Loucy (cell line): ENCODE measurements at regions not wholly inside any gene's neighbourhood (a gene's known extent, or its start where the extent isn't known, plus 50 kb on each side); places are given as distances from the start of the nearest gene placed in this dataset.

Source experiments
- H2AFZ ChIP-seq: fragments of 200-600 bp; sonication (generic); 2 replicates; pipeline ENCODE4 v1.6.0; 2016; ENCODE audit warnings: antibody characterized with exemption, mild to moderate bottlenecking, low read length, moderate library complexity
- H3F3A ChIP-seq: fragments of 200-600 bp; 2 replicates; pipeline ENCODE4 v1.6.0; 2016; ENCODE audit warnings: antibody characterized with exemption, low read depth, mild to moderate bottlenecking
- H3K27me3 ChIP-seq: fragments of 200-600 bp; sonication (generic); 2 replicates; pipeline ENCODE4 v1.6.1; 2014; ENCODE audit warnings: low read length, mild to moderate bottlenecking; ENCODE audit not compliant: insufficient read depth, poor library complexity, severe bottlenecking
- H3K36me3 ChIP-seq: fragments of 200-600 bp; sonication (generic); 2 replicates; pipeline ENCODE4 v1.6.1; 2016; ENCODE audit warnings: low read length; ENCODE audit not compliant: insufficient read depth
- H3K4me1 ChIP-seq: fragments of 200-600 bp; sonication (generic); 2 replicates; pipeline ENCODE4 v1.5.1; 2014; ENCODE audit warnings: low read length, mild to moderate bottlenecking; ENCODE audit not compliant: insufficient read depth, poor library complexity, severe bottlenecking
- H3K4me2 ChIP-seq: fragments of 200-600 bp; sonication (generic); 2 replicates; pipeline ENCODE4 v1.6.0; 2014; ENCODE audit warnings: antibody characterized with exemption, low read length, low read depth, mild to moderate bottlenecking; ENCODE audit not compliant: poor library complexity, severe bottlenecking
- H3K4me3 ChIP-seq: fragments of 200-600 bp; sonication (generic); 2 replicates; pipeline ENCODE4 v1.5.1; 2014; ENCODE audit warnings: low read length, mild to moderate bottlenecking, mixed read lengths; ENCODE audit not compliant: poor library complexity, severe bottlenecking
- H3K79me2 ChIP-seq: fragments of 200-600 bp; sonication (generic); 2 replicates; pipeline ENCODE4 v1.6.1; 2014; ENCODE audit warnings: low read length; ENCODE audit not compliant: insufficient read depth
- H3K9ac ChIP-seq: fragments of 200-600 bp; sonication (generic); 2 replicates; pipeline ENCODE4 v1.6.0; 2014; ENCODE audit warnings: mild to moderate bottlenecking, low read depth, low read length, moderate library complexity; ENCODE audit not compliant: poor library complexity, severe bottlenecking
- H3K9me2 ChIP-seq: fragments of 200-600 bp; sonication (generic); replicated peaks from 2 replicates; pipeline ENCODE4 v1.6.1; 2016; ENCODE audit warnings: low read depth, low read length, mixed read lengths
- H3K9me3 ChIP-seq: fragments of 200-600 bp; sonication (generic); 2 replicates; pipeline ENCODE4 v1.6.1; 2014; ENCODE audit warnings: mild to moderate bottlenecking, antibody characterized with exemption, low read length, low read depth; ENCODE audit not compliant: insufficient read depth
- H4K20me1 ChIP-seq: fragments of 200-600 bp; sonication (generic); 2 replicates; pipeline ENCODE4 v1.6.0; 2014; ENCODE audit warnings: antibody characterized with exemption, low read length, mild to moderate bottlenecking; ENCODE audit not compliant: insufficient read depth, poor library complexity, severe bottlenecking
- CTCF ChIP-seq: fragments of 200-600 bp; sonication (generic); conservative IDR thresholded peaks from 2 replicates; pipeline ENCODE4 v1.5.1; 2014; ENCODE audit warnings: mild to moderate bottlenecking, antibody characterized with exemption, low read length
- EZH2phosphoT487 ChIP-seq: fragments of 200-600 bp; IDR thresholded peaks from 2 replicates; pipeline ENCODE4 v1.6.1; 2018; ENCODE audit warnings: antibody characterized with exemption, mild to moderate bottlenecking, moderate library complexity, borderline replicate concordance

GRCh38 chr4:124958847-124959246 lies 246.3 kb upstream of the ANKRD50 start:
- H3K79me2 ChIP-seq, result no peaks in the 10 kb centered on the region
- H4K20me1 ChIP-seq, result no peaks in the 10 kb centered on the region
- H3K9me3 ChIP-seq, result peaks cover 7% of the 10 kb centered on the region; the same call in 1 of the 2 replicates
- H3K9ac ChIP-seq, result no peak overlapping the region
- no peak overlapping the region for H2AFZ ChIP-seq
- H3K4me2 ChIP-seq, result no peak overlapping the region
- H3K4me1 ChIP-seq, result no peaks in the 10 kb centered on the region
- H3F3A ChIP-seq, result no peaks in the 10 kb centered on the region
- H3K27me3 ChIP-seq, result no peaks in the 10 kb centered on the region
- TF ChIP-seq CTCF (no peak), EZH2phosphoT487 (no peak)
- H3K4me3 ChIP-seq, result no peak overlapping the region
- H3K9me2 ChIP-seq, result no peaks in the 10 kb centered on the region
- no peaks in the 10 kb centered on the region for H3K36me3 ChIP-seq

- Histone ChIP-seq H3F3A (no peaks in the 10 kb centered on the region), H3K9ac (no peak overlapping the region), H3K79me2 (no peaks in the 10 kb centered on the region), H3K36me3 (no peaks in the 10 kb centered on the region), H3K9me3 (no peaks in the 10 kb centered on the region), H3K27me3 (no peaks in the 10 kb centered on the region), H3K4me3 (no peak overlapping the region), H2AFZ (no peak overlapping the region), H4K20me1 (no peaks in the 10 kb centered on the region), H3K4me1 (no peaks in the 10 kb centered on the region), H3K4me2 (no peak overlapping the region), H3K9me2 (no peaks in the 10 kb centered on the region)
- no peak for TF ChIP-seq CTCF
- no peak for TF ChIP-seq EZH2phosphoT487
Observed at GRCh38 chr4:124955476-124955875, 242.9 kb upstream of the ANKRD50 start.

GRCh38 chr4:124954046-124954445 lies 241.5 kb upstream of the ANKRD50 start:
- TF ChIP-seq EZH2phosphoT487 (no peak), CTCF (no peak)
- Histone ChIP-seq H3K79me2 (no peaks in the 10 kb centered on the region), H3K27me3 (no peaks in the 10 kb centered on the region), H3K9me2 (no peaks in the 10 kb centered on the region), H3F3A (no peaks in the 10 kb centered on the region), H3K36me3 (no peaks in the 10 kb centered on the region), H3K4me2 (no peak overlapping the region), H3K9me3 (no peaks in the 10 kb centered on the region), H4K20me1 (no peaks in the 10 kb centered on the region), H3K4me3 (no peak overlapping the region), H3K4me1 (no peaks in the 10 kb centered on the region), H3K9ac (no peak overlapping the region), H2AFZ (no peak overlapping the region)
